Right atrium auricular region (tissue), 2 donors: ENCODE measurements at regions not wholly inside any gene's neighbourhood (a gene's known extent, or its start where the extent isn't known, plus 50 kb on each side); places are given as distances from the start of the nearest gene placed in this dataset.

Experiments
- DNase-seq: peaks from one replicate; pipeline ENCODE4 v3.0.0-alpha.2; 2019; ENCODE audit warnings: low spot score
- H3K27ac ChIP-seq, 2 donors: fragments of 200-600 bp; sonication (generic); 1 replicate in 1 of 2; 2 replicates in 1 of 2; pipeline ENCODE4 v1.5.1; 2016 to 2019
- H3K27me3 ChIP-seq, 2 donors: fragments of 200-600 bp; sonication (generic); one replicate each; pipeline versions ENCODE4 v1.5.1 to v1.6.0; 2017 to 2019
- H3K36me3 ChIP-seq: fragments of 200-600 bp; sonication (generic); one replicate; pipeline ENCODE4 v1.5.1; 2016
- H3K4me1 ChIP-seq, 2 donors: fragments of 200-600 bp; sonication (generic); one replicate each; pipeline versions ENCODE4 v1.5.1 to v1.6.0; 2017 to 2019
- H3K4me3 ChIP-seq, 2 donors: fragments of 200-600 bp; sonication (generic); 1 replicate in 1 of 2; 2 replicates in 1 of 2; pipeline ENCODE4 v1.5.1; 2017 to 2019; ENCODE audit warnings: mild to moderate bottlenecking in 1 of 2, moderate library complexity in 1 of 2
- H3K9me3 ChIP-seq, 2 donors: fragments of 200-600 bp; sonication (generic); one replicate each; pipeline ENCODE4 v1.5.1; 2019
- TF ChIP-seq, protein P1 (sequence below), 2 donors: fragments of 200-600 bp; sonication (generic); IDR thresholded peaks; one replicate each; pipeline ENCODE4 v1.5.1; 2019; ENCODE audit warnings: antibody characterized with exemption in 2 of 2

DNA sequence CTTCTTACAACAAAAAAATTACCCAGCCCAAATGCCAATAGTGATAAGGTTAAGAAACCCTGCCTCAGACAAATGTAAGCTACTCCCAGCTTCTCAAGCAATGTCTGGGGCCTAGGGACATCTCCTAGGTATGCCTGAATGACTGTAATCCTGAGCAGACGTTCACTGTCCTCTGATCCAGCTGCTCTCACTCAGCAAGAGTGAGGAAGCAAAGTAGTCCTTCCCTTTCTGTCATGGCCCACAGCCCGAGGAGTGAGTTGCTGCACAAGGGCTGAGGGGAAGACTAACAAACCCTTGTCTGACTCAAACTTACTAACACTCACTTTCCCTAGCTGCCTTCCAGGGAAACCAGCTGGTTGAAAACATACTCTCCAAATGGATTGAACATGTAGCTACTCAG lies 124.9 kb upstream of the TNFSF4 start:
- no peak for DNase-seq
- Histone ChIP-seq H3K9me3 (no peaks in the 10 kb centered on the region), H3K4me3 (no peak overlapping the region), H3K27me3 (no peaks in the 10 kb centered on the region), H3K36me3 (no peaks in the 10 kb centered on the region), H3K27ac (no peak overlapping the region), H3K4me1 (peaks cover 0 to 22% of the 10 kb centered on the region in 2 donors)
- TF ChIP-seq, protein P1, sequence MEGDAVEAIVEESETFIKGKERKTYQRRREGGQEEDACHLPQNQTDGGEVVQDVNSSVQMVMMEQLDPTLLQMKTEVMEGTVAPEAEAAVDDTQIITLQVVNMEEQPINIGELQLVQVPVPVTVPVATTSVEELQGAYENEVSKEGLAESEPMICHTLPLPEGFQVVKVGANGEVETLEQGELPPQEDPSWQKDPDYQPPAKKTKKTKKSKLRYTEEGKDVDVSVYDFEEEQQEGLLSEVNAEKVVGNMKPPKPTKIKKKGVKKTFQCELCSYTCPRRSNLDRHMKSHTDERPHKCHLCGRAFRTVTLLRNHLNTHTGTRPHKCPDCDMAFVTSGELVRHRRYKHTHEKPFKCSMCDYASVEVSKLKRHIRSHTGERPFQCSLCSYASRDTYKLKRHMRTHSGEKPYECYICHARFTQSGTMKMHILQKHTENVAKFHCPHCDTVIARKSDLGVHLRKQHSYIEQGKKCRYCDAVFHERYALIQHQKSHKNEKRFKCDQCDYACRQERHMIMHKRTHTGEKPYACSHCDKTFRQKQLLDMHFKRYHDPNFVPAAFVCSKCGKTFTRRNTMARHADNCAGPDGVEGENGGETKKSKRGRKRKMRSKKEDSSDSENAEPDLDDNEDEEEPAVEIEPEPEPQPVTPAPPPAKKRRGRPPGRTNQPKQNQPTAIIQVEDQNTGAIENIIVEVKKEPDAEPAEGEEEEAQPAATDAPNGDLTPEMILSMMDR (IDR thresholded peaks at IDR 0.05): no peak

DNA sequence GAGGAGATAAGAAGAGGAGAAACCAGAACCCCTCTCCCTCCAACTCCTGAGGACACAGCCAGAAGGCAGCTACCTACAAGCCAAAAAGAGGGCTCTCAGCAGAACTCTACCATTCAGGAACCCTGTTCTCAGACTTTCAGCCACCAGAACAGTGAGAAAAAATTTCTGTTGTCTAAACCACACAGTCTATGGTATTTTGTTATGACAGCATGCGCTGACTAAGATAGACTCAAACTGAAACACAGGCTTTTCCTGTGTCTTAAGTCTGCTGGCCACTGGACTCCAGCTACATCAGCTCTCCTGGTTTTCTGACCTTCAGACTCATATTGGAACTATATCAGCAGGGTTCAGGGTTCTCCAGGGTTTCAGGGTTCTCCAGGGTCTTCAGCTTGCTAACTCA lies 126.5 kb upstream of the TNFSF4 start:
- H3K4me1 ChIP-seq: peaks cover 0 to 22% of the 10 kb centered on the region in 2 donors
- no peak overlapping the region for H3K4me3 ChIP-seq
- H3K36me3 ChIP-seq: no peaks in the 10 kb centered on the region
- no peaks in the 10 kb centered on the region for H3K27me3 ChIP-seq
- no peaks in the 10 kb centered on the region for H3K9me3 ChIP-seq
- TF ChIP-seq, protein P1 (IDR thresholded peaks at IDR 0.05): no peak
- DNase-seq: no peak
- H3K27ac ChIP-seq: no peak overlapping the region

DNA sequence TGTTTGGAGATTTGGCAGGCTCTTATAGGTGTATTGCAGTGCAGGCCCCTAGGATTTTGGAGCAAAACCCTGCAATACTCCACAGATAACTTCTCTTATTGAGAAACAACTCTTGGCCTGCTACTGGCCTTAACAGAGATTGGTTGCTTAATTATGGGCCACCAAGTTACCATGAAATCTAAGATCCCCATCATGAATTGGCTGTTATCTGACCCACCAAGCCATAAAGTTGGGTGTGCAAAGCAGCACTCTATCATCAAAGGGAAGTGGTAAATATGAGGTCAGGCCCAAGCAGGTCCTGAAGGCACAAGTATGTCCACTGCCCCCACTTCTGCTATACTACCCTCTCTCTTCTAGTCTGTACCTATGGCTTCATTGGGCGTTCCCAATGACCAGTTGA lies 130.0 kb upstream of the TNFSF4 start:
- H3K27me3 ChIP-seq: no peaks in the 10 kb centered on the region
- no peaks in the 10 kb centered on the region for H3K36me3 ChIP-seq
- no peak for DNase-seq
- no peaks in the 10 kb centered on the region for H3K4me1 ChIP-seq
- H3K9me3 ChIP-seq: no peaks in the 10 kb centered on the region
- no peak overlapping the region for H3K4me3 ChIP-seq
- TF ChIP-seq, protein P1 (IDR thresholded peaks at IDR 0.05): no peak
- H3K27ac ChIP-seq: no peak overlapping the region

DNA sequence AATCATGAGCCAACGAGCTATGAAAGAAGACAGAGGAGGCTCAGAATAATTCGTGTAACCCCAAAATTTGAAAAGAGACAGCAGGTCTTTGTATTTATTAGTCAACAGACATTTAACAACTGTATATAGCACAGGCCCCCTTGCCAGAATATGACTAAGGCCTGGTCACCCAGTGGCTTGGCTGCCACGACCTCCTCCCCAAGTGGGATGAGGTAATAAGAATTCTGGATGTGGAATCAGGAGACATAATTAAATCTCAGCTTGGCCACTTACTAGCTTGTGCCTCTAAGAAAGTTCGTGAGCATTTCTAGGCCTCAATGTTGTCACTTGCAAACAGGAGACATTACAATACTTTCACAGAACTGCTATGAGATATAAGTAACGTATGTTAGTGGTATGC lies 134.2 kb upstream of the TNFSF4 start:
- H3K4me1 ChIP-seq: no peaks in the 10 kb centered on the region
- no peaks in the 10 kb centered on the region for H3K9me3 ChIP-seq
- no peak overlapping the region for H3K27ac ChIP-seq
- DNase-seq: peak; percentile 66
- TF ChIP-seq, protein P1 (IDR thresholded peaks at IDR 0.05): no peak
- no peaks in the 10 kb centered on the region for H3K27me3 ChIP-seq
- no peaks in the 10 kb centered on the region for H3K36me3 ChIP-seq
- no peak overlapping the region for H3K4me3 ChIP-seq

DNA sequence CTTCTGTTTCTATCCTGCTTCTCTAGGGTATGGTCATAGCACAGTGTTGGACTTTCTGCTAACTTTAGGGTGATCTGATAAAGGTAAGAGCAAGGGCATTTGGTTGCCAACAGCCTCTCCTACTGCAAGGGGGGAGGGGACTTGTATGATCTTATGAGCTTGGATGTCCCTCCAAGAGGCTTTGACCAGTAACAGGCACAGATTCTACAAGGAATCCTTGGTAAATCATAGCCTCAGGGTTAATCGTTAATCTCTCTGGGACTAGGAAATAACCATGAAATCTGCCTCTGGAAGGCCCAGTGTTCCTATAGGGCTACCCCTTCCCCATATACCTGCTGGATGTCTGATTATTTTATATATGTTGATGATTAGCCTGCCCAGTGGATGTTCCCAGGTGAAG lies 134.8 kb upstream of the TNFSF4 start:
- TF ChIP-seq, protein P1 (IDR thresholded peaks at IDR 0.05): no peak
- Histone ChIP-seq H3K36me3 (no peaks in the 10 kb centered on the region), H3K9me3 (no peaks in the 10 kb centered on the region), H3K27me3 (no peaks in the 10 kb centered on the region), H3K4me1 (no peaks in the 10 kb centered on the region), H3K4me3 (no peak overlapping the region), H3K27ac (no peak overlapping the region)
- no peak for DNase-seq

DNA sequence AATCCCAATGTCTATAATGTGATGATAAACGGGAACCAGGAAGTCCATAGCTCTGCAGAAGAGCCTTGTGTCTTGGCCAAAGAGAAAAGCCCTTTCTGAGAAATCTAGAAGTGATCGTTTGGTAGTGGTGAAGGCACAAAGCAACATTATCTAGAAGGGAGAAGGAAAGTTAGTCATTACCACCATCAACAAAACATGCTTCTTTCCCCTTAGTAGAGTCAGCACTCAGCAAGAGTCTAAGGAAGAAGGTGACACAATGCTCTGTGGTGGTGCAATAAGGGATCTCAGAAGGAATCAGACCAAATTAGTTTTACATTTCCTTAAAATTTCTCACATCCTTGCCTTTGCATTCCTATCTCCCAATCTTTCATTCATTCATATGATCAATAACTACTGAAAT lies 134.4 kb upstream of the PRDX6 start:
- DNase-seq: no peak
- Histone ChIP-seq H3K27me3 (no peaks in the 10 kb centered on the region), H3K36me3 (no peaks in the 10 kb centered on the region), H3K4me3 (no peak overlapping the region), H3K27ac (no peak overlapping the region), H3K9me3 (no peaks in the 10 kb centered on the region), H3K4me1 (no peaks in the 10 kb centered on the region)
- TF ChIP-seq, protein P1 (IDR thresholded peaks at IDR 0.05): no peak
